ENCODE measurements at regions not wholly inside any gene's neighbourhood (a gene's known extent, or its start where the extent isn't known, plus 50 kb on each side); places are given as distances from the start of the nearest gene placed in this dataset.

- TF ChIP-seq POLR2AphosphoS5 (IDR thresholded peaks at IDR 0.05; ENCODE audit: insufficient read depth, low read depth, low read length) (no peak), EZH2 (IDR thresholded peaks at IDR 0.05; ENCODE audit: borderline replicate concordance, low read depth, low read length, severe bottlenecking) (no peak), POLR2A (IDR thresholded peaks at IDR 0.05; ENCODE audit: low read depth, low read length) (no peak), JUN (IDR thresholded peaks at IDR 0.05; ENCODE audit: borderline replicate concordance, insufficient read depth, insufficient read length, low read depth) (no peak), MAX (IDR thresholded peaks at IDR 0.05; ENCODE audit: insufficient read depth, insufficient read length) (no peak), GATA2 (IDR thresholded peaks at IDR 0.05; ENCODE audit: insufficient read depth, insufficient read length, low read depth, low read length) (no peak), MYC (IDR thresholded peaks at IDR 0.05; ENCODE audit: low read depth, low read length) (no peak)
- TF ChIP-seq, protein P1, sequence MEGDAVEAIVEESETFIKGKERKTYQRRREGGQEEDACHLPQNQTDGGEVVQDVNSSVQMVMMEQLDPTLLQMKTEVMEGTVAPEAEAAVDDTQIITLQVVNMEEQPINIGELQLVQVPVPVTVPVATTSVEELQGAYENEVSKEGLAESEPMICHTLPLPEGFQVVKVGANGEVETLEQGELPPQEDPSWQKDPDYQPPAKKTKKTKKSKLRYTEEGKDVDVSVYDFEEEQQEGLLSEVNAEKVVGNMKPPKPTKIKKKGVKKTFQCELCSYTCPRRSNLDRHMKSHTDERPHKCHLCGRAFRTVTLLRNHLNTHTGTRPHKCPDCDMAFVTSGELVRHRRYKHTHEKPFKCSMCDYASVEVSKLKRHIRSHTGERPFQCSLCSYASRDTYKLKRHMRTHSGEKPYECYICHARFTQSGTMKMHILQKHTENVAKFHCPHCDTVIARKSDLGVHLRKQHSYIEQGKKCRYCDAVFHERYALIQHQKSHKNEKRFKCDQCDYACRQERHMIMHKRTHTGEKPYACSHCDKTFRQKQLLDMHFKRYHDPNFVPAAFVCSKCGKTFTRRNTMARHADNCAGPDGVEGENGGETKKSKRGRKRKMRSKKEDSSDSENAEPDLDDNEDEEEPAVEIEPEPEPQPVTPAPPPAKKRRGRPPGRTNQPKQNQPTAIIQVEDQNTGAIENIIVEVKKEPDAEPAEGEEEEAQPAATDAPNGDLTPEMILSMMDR (IDR thresholded peaks at IDR 0.05; ENCODE audit: extremely low read depth in 1 of 2, insufficient read depth in 1 of 2, low read depth in 1 of 2, low read length in 2 of 2): no peak
These were observed 54.8 kb downstream of the SIPA1L2 start for GRCh38 chr1:232574889-232575762.

Data from endothelial cell of umbilical vein (primary cell).